Endodermal cell (in vitro differentiated cells): ENCODE measurements at regions not wholly inside any gene's neighbourhood (a gene's known extent, or its start where the extent isn't known, plus 50 kb on each side); places are given as distances from the start of the nearest gene placed in this dataset.

Source experiments
- DNase-seq: peaks from one replicate; pipeline ENCODE4 v3.0.0-alpha.2; 2017
- H3K27ac ChIP-seq: 2 replicates; pipeline ENCODE4 v1.5.1; 2013; ENCODE audit warnings: mild to moderate bottlenecking, low read depth, low read length, moderate library complexity
- H3K27me3 ChIP-seq: 2 replicates; pipeline ENCODE4 v1.6.1; 2013; ENCODE audit warnings: mild to moderate bottlenecking, low read length, moderate library complexity; ENCODE audit not compliant: insufficient read depth, control insufficient read depth, poor library complexity, severe bottlenecking
- H3K36me3 ChIP-seq: 2 replicates; pipeline ENCODE4 v1.7.0; 2013; ENCODE audit warnings: mild to moderate bottlenecking, low read length, moderate library complexity; ENCODE audit not compliant: control insufficient read depth, insufficient read depth
- H3K4me1 ChIP-seq: one replicate; pipeline ENCODE4 v1.7.0; 2013; ENCODE audit warnings: low read length; ENCODE audit not compliant: control insufficient read depth, insufficient read depth
- H3K4me3 ChIP-seq: 2 replicates; pipeline ENCODE4 v1.5.1; 2013; ENCODE audit warnings: mild to moderate bottlenecking, low read length, moderate library complexity
- H3K9ac ChIP-seq: 2 replicates; pipeline ENCODE4 v1.6.1; 2013; ENCODE audit warnings: mild to moderate bottlenecking, low read length, moderate library complexity; ENCODE audit not compliant: poor library complexity, severe bottlenecking; ENCODE audit errors: extremely low read depth
- H3K9me3 ChIP-seq: 2 replicates; pipeline ENCODE4 v1.6.1; 2013; ENCODE audit warnings: mild to moderate bottlenecking, low read length, moderate library complexity; ENCODE audit not compliant: control insufficient read depth
- H3K27ac Mint-ChIP-seq: 2 replicates; pipeline ENCODE4 v1.8.0; 2020; ENCODE audit warnings: mixed read lengths
- H3K27me3 Mint-ChIP-seq: 2 replicates; pipeline ENCODE4 v1.8.0; 2021; ENCODE audit warnings: mild to moderate bottlenecking, mixed read lengths; ENCODE audit not compliant: insufficient read depth
- H3K36me3 Mint-ChIP-seq: 2 replicates; pipeline ENCODE4 v1.8.0; 2020; ENCODE audit warnings: low read depth, mixed read lengths
- H3K4me1 Mint-ChIP-seq: 2 replicates; pipeline ENCODE4 v1.8.0; 2020; ENCODE audit warnings: mixed read lengths
- H3K4me3 Mint-ChIP-seq: 2 replicates; pipeline ENCODE4 v1.8.0; 2020; ENCODE audit warnings: mild to moderate bottlenecking, moderate library complexity, mixed read lengths
- H3K9me3 Mint-ChIP-seq: 2 replicates; pipeline ENCODE4 v1.8.0; 2020; ENCODE audit warnings: mild to moderate bottlenecking, mixed read lengths
- WGBS, 2 experiments: methylation state at CpG; one replicate each; pipeline versions ENCODE4 v1.1.5 to v1.1.7; 2013; ENCODE audit warnings: missing lambda C conversion rate in 2 of 2, mixed read lengths in 1 of 2; ENCODE audit not compliant: insufficient coverage in 1 of 2, insufficient read length in 1 of 2; 5-methylcytosine and 5-hydroxymethylcytosine counted together
- TF ChIP-seq, protein P1 (sequence below): fragments of 200-600 bp; sonication (generic); conservative IDR thresholded peaks from 2 replicates; pipeline ENCODE4 v1.5.0; 2021; ENCODE audit warnings: antibody characterized with exemption, mild to moderate bottlenecking

- no peaks in the 10 kb centered on the region for H3K36me3 Mint-ChIP-seq
- WGBS, 2 experiments: 80 to 95% methylated on average over 2 to 5 of the region's 5 CpGs
- Histone ChIP-seq H3K27me3 (peaks cover 3% of the 10 kb centered on the region), H3K36me3 (no peaks in the 10 kb centered on the region), H3K27ac (no peak overlapping the region), H3K4me1 (no peaks in the 10 kb centered on the region), H3K9ac (no peak overlapping the region), H3K9me3 (no peaks in the 10 kb centered on the region), H3K4me3 (no peak overlapping the region)
- peaks cover 7% of the 10 kb centered on the region for H3K27me3 Mint-ChIP-seq
- peaks cover 5% of the 10 kb centered on the region for H3K9me3 Mint-ChIP-seq
- H3K4me3 Mint-ChIP-seq: no peak overlapping the region
- no peak for DNase-seq
- TF ChIP-seq, protein P1, sequence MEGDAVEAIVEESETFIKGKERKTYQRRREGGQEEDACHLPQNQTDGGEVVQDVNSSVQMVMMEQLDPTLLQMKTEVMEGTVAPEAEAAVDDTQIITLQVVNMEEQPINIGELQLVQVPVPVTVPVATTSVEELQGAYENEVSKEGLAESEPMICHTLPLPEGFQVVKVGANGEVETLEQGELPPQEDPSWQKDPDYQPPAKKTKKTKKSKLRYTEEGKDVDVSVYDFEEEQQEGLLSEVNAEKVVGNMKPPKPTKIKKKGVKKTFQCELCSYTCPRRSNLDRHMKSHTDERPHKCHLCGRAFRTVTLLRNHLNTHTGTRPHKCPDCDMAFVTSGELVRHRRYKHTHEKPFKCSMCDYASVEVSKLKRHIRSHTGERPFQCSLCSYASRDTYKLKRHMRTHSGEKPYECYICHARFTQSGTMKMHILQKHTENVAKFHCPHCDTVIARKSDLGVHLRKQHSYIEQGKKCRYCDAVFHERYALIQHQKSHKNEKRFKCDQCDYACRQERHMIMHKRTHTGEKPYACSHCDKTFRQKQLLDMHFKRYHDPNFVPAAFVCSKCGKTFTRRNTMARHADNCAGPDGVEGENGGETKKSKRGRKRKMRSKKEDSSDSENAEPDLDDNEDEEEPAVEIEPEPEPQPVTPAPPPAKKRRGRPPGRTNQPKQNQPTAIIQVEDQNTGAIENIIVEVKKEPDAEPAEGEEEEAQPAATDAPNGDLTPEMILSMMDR: no peak
- no peak overlapping the region for H3K27ac Mint-ChIP-seq
- H3K4me1 Mint-ChIP-seq: peaks cover 5% of the 10 kb centered on the region
Measured at GRCh38 chr6:163759542-163759941, 345.0 kb downstream of the QKI start.

GRCh38 chr6:163757520-163757919, 343.0 kb downstream of the QKI start:
- no peak overlapping the region for H3K4me3 Mint-ChIP-seq
- Histone ChIP-seq H3K9ac (no peak overlapping the region), H3K4me1 (no peaks in the 10 kb centered on the region), H3K27ac (no peak overlapping the region), H3K36me3 (no peaks in the 10 kb centered on the region), H3K4me3 (no peak overlapping the region), H3K27me3 (no peaks in the 10 kb centered on the region), H3K9me3 (no peaks in the 10 kb centered on the region)
- no peaks in the 10 kb centered on the region for H3K36me3 Mint-ChIP-seq
- peaks cover 9% of the 10 kb centered on the region for H3K27me3 Mint-ChIP-seq
- H3K27ac Mint-ChIP-seq: no peak overlapping the region
- H3K4me1 Mint-ChIP-seq: peaks cover 7% of the 10 kb centered on the region
- H3K9me3 Mint-ChIP-seq: peaks cover 10% of the 10 kb centered on the region
- no peak for DNase-seq
- TF ChIP-seq, protein P1: no peak

DNA sequence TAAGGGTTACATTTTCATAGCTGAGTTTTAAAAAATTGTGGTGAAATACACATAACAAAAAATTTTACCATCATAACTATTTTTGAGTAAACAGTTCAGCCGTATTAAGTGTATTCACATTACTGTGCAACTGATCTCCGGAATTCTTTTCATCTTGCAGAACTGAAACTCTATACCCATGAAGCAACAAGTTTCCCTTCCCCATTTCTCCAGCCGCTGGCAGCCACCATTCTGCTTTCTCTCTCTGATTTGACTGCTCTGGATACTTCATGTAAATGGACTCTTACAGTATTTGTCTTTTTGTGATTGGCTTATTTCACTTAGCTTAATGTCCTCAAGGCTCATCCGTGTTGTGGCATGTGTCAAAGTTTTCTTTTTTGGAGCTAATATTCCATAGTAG, 341.6 kb downstream of the QKI start:
- Histone ChIP-seq H3K27ac (no peak overlapping the region), H3K9me3 (no peaks in the 10 kb centered on the region), H3K4me3 (no peak overlapping the region), H3K36me3 (no peaks in the 10 kb centered on the region), H3K27me3 (no peaks in the 10 kb centered on the region), H3K4me1 (no peaks in the 10 kb centered on the region), H3K9ac (no peak overlapping the region)
- no peaks in the 10 kb centered on the region for H3K36me3 Mint-ChIP-seq
- 92 to 100% methylated on average over 2 to 3 of the region's 4 CpGs for WGBS, 2 experiments
- H3K27ac Mint-ChIP-seq: no peak overlapping the region
- peaks cover 11% of the 10 kb centered on the region for H3K27me3 Mint-ChIP-seq
- peaks cover 16% of the 10 kb centered on the region for H3K4me1 Mint-ChIP-seq
- DNase-seq: no peak
- H3K9me3 Mint-ChIP-seq: peaks cover 10% of the 10 kb centered on the region
- no peak overlapping the region for H3K4me3 Mint-ChIP-seq
- TF ChIP-seq, protein P1: no peak
